DOHH2 (cell line): ENCODE measurements at regions not wholly inside any gene's neighbourhood (a gene's known extent, or its start where the extent isn't known, plus 50 kb on each side); places are given as distances from the start of the nearest gene placed in this dataset.

ENCODE experiments used
- H3F3A ChIP-seq: fragments of 200-600 bp; sonication (generic), shearing (Covaris generic); 2 replicates; pipeline ENCODE4 v1.6.0; 2016; ENCODE audit warnings: antibody characterized with exemption, mild to moderate bottlenecking; ENCODE audit not compliant: control insufficient read depth, insufficient read depth
- H3K27ac ChIP-seq: fragments of 200-600 bp; sonication (generic); 2 replicates; pipeline ENCODE4 v1.5.1; 2014; ENCODE audit warnings: low read depth, mild to moderate bottlenecking, low read length, moderate library complexity
- H3K27me3 ChIP-seq: fragments of 200-600 bp; sonication (generic); 2 replicates; pipeline ENCODE4 v1.6.1; 2014; ENCODE audit warnings: mild to moderate bottlenecking, low read length, mixed read lengths; ENCODE audit not compliant: control insufficient read depth
- H3K36me3 ChIP-seq: fragments of 200-600 bp; sonication (generic); 2 replicates; pipeline ENCODE4 v1.6.1; 2014; ENCODE audit warnings: mild to moderate bottlenecking, low read length, moderate library complexity, mixed read lengths; ENCODE audit not compliant: control insufficient read depth
- H3K4me1 ChIP-seq: fragments of 200-600 bp; sonication (generic); 2 replicates; pipeline ENCODE4 v1.6.1; 2014; ENCODE audit warnings: mild to moderate bottlenecking, low read length, mixed read lengths; ENCODE audit not compliant: control insufficient read depth
- H3K4me2 ChIP-seq: fragments of 200-600 bp; sonication (generic); 2 replicates; pipeline ENCODE4 v1.6.0; 2014; ENCODE audit warnings: mild to moderate bottlenecking, low read length, moderate library complexity
- H3K4me3 ChIP-seq: fragments of 200-600 bp; sonication (generic); 2 replicates; pipeline ENCODE4 v1.5.1; 2014; ENCODE audit warnings: mild to moderate bottlenecking, low read length, mixed read lengths
- H3K79me2 ChIP-seq: fragments of 200-600 bp; sonication (generic); 2 replicates; pipeline ENCODE4 v1.6.1; 2014; ENCODE audit warnings: mild to moderate bottlenecking, low read length, mixed read lengths; ENCODE audit not compliant: control insufficient read depth
- H3K9me2 ChIP-seq: fragments of 200-600 bp; sonication (generic); replicated peaks from 2 replicates; pipeline ENCODE4 v1.6.1; 2014; ENCODE audit warnings: mild to moderate bottlenecking, low read length, mixed read lengths; ENCODE audit not compliant: control insufficient read depth
- H3K9me3 ChIP-seq: fragments of 200-600 bp; sonication (generic); 2 replicates; pipeline ENCODE4 v1.6.1; 2014; ENCODE audit warnings: antibody characterized with exemption, low read length, mixed read lengths; ENCODE audit not compliant: control insufficient read depth, insufficient read depth
- H4K20me1 ChIP-seq: fragments of 200-600 bp; sonication (generic); 2 replicates; pipeline ENCODE4 v1.6.0; 2014; ENCODE audit warnings: low read depth, mild to moderate bottlenecking, antibody characterized with exemption, low read length, moderate library complexity; ENCODE audit not compliant: control insufficient read depth, insufficient read depth
- EZH2phosphoT487 ChIP-seq: fragments of 200-600 bp; sonication (generic); IDR thresholded peaks from 2 replicates; pipeline ENCODE4 v1.6.1; 2017; ENCODE audit warnings: borderline replicate concordance, mild to moderate bottlenecking, antibody characterized with exemption, low read length, moderate library complexity, mixed read lengths
- TF ChIP-seq, protein P1 (sequence below): fragments of 200-600 bp; sonication (generic); IDR thresholded peaks from one replicate; pipeline ENCODE4 v1.5.1; 2014; ENCODE audit warnings: antibody characterized with exemption, mild to moderate bottlenecking, low read depth, low read length; ENCODE audit not compliant: poor library complexity, severe bottlenecking

GRCh38 chr7:445563-446288, 73.9 kb downstream of the PDGFA start:
- TF ChIP-seq, protein P1, sequence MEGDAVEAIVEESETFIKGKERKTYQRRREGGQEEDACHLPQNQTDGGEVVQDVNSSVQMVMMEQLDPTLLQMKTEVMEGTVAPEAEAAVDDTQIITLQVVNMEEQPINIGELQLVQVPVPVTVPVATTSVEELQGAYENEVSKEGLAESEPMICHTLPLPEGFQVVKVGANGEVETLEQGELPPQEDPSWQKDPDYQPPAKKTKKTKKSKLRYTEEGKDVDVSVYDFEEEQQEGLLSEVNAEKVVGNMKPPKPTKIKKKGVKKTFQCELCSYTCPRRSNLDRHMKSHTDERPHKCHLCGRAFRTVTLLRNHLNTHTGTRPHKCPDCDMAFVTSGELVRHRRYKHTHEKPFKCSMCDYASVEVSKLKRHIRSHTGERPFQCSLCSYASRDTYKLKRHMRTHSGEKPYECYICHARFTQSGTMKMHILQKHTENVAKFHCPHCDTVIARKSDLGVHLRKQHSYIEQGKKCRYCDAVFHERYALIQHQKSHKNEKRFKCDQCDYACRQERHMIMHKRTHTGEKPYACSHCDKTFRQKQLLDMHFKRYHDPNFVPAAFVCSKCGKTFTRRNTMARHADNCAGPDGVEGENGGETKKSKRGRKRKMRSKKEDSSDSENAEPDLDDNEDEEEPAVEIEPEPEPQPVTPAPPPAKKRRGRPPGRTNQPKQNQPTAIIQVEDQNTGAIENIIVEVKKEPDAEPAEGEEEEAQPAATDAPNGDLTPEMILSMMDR, result no peak
- TF ChIP-seq EZH2phosphoT487, result no peak
- H3K79me2 ChIP-seq, result no peaks in the 10 kb centered on the region
- H3K27me3 ChIP-seq, result no peaks in the 10 kb centered on the region
- no peak overlapping the region for H3K4me2 ChIP-seq
- no peak overlapping the region for H3K27ac ChIP-seq
- no peaks in the 10 kb centered on the region for H4K20me1 ChIP-seq
- H3F3A ChIP-seq, result peaks cover 4% of the 10 kb centered on the region; the same call in 1 of the 2 replicates
- H3K36me3 ChIP-seq, result no peaks in the 10 kb centered on the region
- no peaks in the 10 kb centered on the region for H3K9me2 ChIP-seq
- no peak overlapping the region for H3K4me3 ChIP-seq
- no peaks in the 10 kb centered on the region for H3K4me1 ChIP-seq
- H3K9me3 ChIP-seq, result peaks cover 18% of the 10 kb centered on the region; the same call in 1 of the 2 replicates

GRCh38 chr7:446289-446935, 73.2 kb downstream of the PDGFA start:
- no peak for TF ChIP-seq EZH2phosphoT487
- TF ChIP-seq, protein P1, result no peak
- Histone ChIP-seq H4K20me1 (no peaks in the 10 kb centered on the region), H3K4me3 (no peak overlapping the region), H3K27me3 (no peaks in the 10 kb centered on the region), H3K79me2 (no peaks in the 10 kb centered on the region), H3K27ac (no peak overlapping the region), H3K4me2 (no peak overlapping the region), H3K4me1 (no peaks in the 10 kb centered on the region), H3F3A (peaks cover 4% of the 10 kb centered on the region; the same call in 1 of the 2 replicates), H3K36me3 (no peaks in the 10 kb centered on the region), H3K9me3 (peaks cover 13% of the 10 kb centered on the region; the same call in 1 of the 2 replicates), H3K9me2 (no peaks in the 10 kb centered on the region)
